Cardiac fibroblast (primary cell): ENCODE measurements at regions not wholly inside any gene's neighbourhood (a gene's known extent, or its start where the extent isn't known, plus 50 kb on each side); places are given as distances from the start of the nearest gene placed in this dataset.

Experiments
- DNase-seq, 2 donors: peaks; one replicate each; pipeline versions ENCODE4 v3.0.0 to v3.0.0-alpha.2; 2010; ENCODE audit warnings: low read depth in 2 of 2
- H3K4me3 ChIP-seq, 2 donors: replicated peaks in 1 of 2; 1 replicate in 1 of 2; 2 replicates in 1 of 2; pipeline ENCODE4 v1.5.1; 2011; ENCODE audit warnings: low read depth in 2 of 2, low read length in 2 of 2, mild to moderate bottlenecking in 2 of 2, moderate library complexity in 1 of 2
- CTCF ChIP-seq: IDR thresholded peaks from one replicate; pipeline ENCODE4 v1.5.1; 2011; ENCODE audit warnings: low read depth, mild to moderate bottlenecking, low read length, inconsistent platforms

- DNase-seq: no peak
- no peak overlapping the region for H3K4me3 ChIP-seq
- no peak for TF ChIP-seq CTCF
These were observed 476.1 kb upstream of the PTPRD start for GRCh38 chr9:11088821-11089374.

- no peak overlapping the region for H3K4me3 ChIP-seq
- DNase-seq: no peak
- no peak for TF ChIP-seq CTCF
These were observed 480.2 kb upstream of the PTPRD start for GRCh38 chr9:11092974-11093373.

GRCh38 chr9:11097020-11097419, 484.2 kb upstream of the PTPRD start:
- no peak overlapping the region for H3K4me3 ChIP-seq
- TF ChIP-seq CTCF: no peak
- DNase-seq: no peak

- no peak for DNase-seq
- TF ChIP-seq CTCF: no peak
- H3K4me3 ChIP-seq: no peak overlapping the region
These were observed 490.7 kb upstream of the PTPRD start for GRCh38 chr9:11103525-11103924.

GRCh38 chr9:11107196-11107595, 494.4 kb upstream of the PTPRD start:
- DNase-seq: no peak
- TF ChIP-seq CTCF: no peak
- no peak overlapping the region for H3K4me3 ChIP-seq

GRCh38 chr9:11128156-11128555, 515.4 kb upstream of the PTPRD start:
- TF ChIP-seq CTCF: no peak

GRCh38 chr9:11135851-11136250, 523.0 kb upstream of the PTPRD start:
- no peak for DNase-seq
- no peak for TF ChIP-seq CTCF
- no peak overlapping the region for H3K4me3 ChIP-seq

More at GRCh38 chr9:11128156-11128555, 515.4 kb upstream of the PTPRD start:
- H3K4me3 ChIP-seq: no peak overlapping the region
- DNase-seq: no peak
